HG02759 (cell line): ENCODE measurements at regions not wholly inside any gene's neighbourhood (a gene's known extent, or its start where the extent isn't known, plus 50 kb on each side); places are given as distances from the start of the nearest gene placed in this dataset.

ENCODE experiments used
- ATAC-seq: cut with Tn5 transposase; IDR thresholded peaks from one replicate; pipeline ENCODE4 v1.9.1; 2021; ENCODE audit warnings: mild to moderate bottlenecking, moderate library complexity; ENCODE audit not compliant: unreplicated experiment

GRCh38 chr5:31100047-31100575 lies 93.4 kb upstream of the CDH6 start:
- ATAC-seq, result no peak

GRCh38 chr5:31098811-31099210 lies 94.7 kb upstream of the CDH6 start:
- no peak for ATAC-seq

GRCh38 chr5:31097851-31098250 lies 95.6 kb upstream of the CDH6 start:
- ATAC-seq, result no peak

- ATAC-seq, result no peak
Measured at GRCh38 chr5:31096238-31096865, 97.1 kb upstream of the CDH6 start.

GRCh38 chr5:31095796-31096195 lies 97.7 kb upstream of the CDH6 start:
- no peak for ATAC-seq

GRCh38 chr5:31091501-31091900 lies 102.0 kb upstream of the CDH6 start:
- ATAC-seq, result no peak

- ATAC-seq, result no peak
Measured at GRCh38 chr5:31090467-31090866, 103.0 kb upstream of the CDH6 start.

GRCh38 chr5:31086839-31087415 lies 106.6 kb upstream of the CDH6 start:
- ATAC-seq, result no peak

GRCh38 chr5:31084871-31085270 lies 108.6 kb upstream of the CDH6 start:
- ATAC-seq, result no peak

- ATAC-seq, result no peak
Measured at GRCh38 chr5:31083364-31083763, 110.1 kb upstream of the CDH6 start.

- no peak for ATAC-seq
Measured at GRCh38 chr5:31079668-31080067, 113.8 kb upstream of the CDH6 start.

GRCh38 chr5:31078956-31079355 lies 114.5 kb upstream of the CDH6 start:
- no peak for ATAC-seq

- ATAC-seq, result no peak
Measured at GRCh38 chr5:31075981-31076380, 117.5 kb upstream of the CDH6 start.

GRCh38 chr5:31068287-31068686 lies 125.2 kb upstream of the CDH6 start:
- no peak for ATAC-seq

GRCh38 chr5:31066655-31067328 lies 126.7 kb upstream of the CDH6 start:
- ATAC-seq, result no peak

- no peak for ATAC-seq
Measured at GRCh38 chr5:31064215-31064614, 129.3 kb upstream of the CDH6 start.

GRCh38 chr5:31062902-31063580 lies 130.4 kb upstream of the CDH6 start:
- ATAC-seq, result no peak

GRCh38 chr5:31059889-31060288 lies 133.6 kb upstream of the CDH6 start:
- ATAC-seq, result no peak

GRCh38 chr5:31054453-31054852 lies 139.0 kb upstream of the CDH6 start:
- no peak for ATAC-seq

- no peak for ATAC-seq
Measured at GRCh38 chr5:31052937-31053658, 140.4 kb upstream of the CDH6 start.

- no peak for ATAC-seq
Measured at GRCh38 chr5:31051316-31051715, 142.2 kb upstream of the CDH6 start.
